H9 (cell line): ENCODE measurements at regions not wholly inside any gene's neighbourhood (a gene's known extent, or its start where the extent isn't known, plus 50 kb on each side); places are given as distances from the start of the nearest gene placed in this dataset.

Experiments used
- DNase-seq: peaks from one replicate; pipeline ENCODE4 v3.0.0-alpha.2; 2017
- H2AFZ ChIP-seq: one replicate; pipeline ENCODE4 v1.6.1; 2013; ENCODE audit warnings: mild to moderate bottlenecking, low read length, control low read depth, moderate library complexity
- H2AK5ac ChIP-seq: 2 replicates; pipeline ENCODE4 v1.6.1; 2013; ENCODE audit warnings: low read length, control low read depth, mixed read lengths; ENCODE audit not compliant: insufficient read length
- H2BK120ac ChIP-seq: one replicate; pipeline ENCODE4 v1.6.1; 2013; ENCODE audit warnings: low read depth, mild to moderate bottlenecking, low read length, control low read depth, inconsistent platforms; ENCODE audit not compliant: poor library complexity, severe bottlenecking
- H2BK12ac ChIP-seq: 2 replicates; pipeline ENCODE4 v1.6.1; 2013; ENCODE audit warnings: low read length, control low read depth, mixed read lengths, low read depth; ENCODE audit not compliant: insufficient read length
- H2BK15ac ChIP-seq: 2 replicates; pipeline ENCODE4 v1.6.1; 2013; ENCODE audit warnings: low read depth, low read length, control low read depth
- H2BK20ac ChIP-seq: one replicate; pipeline ENCODE4 v1.6.1; 2013; ENCODE audit warnings: low read depth, mild to moderate bottlenecking, low read length, control low read depth, inconsistent platforms; ENCODE audit not compliant: poor library complexity, severe bottlenecking
- H2BK5ac ChIP-seq: 2 replicates; pipeline ENCODE4 v1.6.1; 2013; ENCODE audit warnings: low read length, control low read depth, mixed read lengths; ENCODE audit not compliant: insufficient read length
- H3K14ac ChIP-seq: 2 replicates; pipeline ENCODE4 v1.6.1; 2013; ENCODE audit warnings: low read length, control low read depth; ENCODE audit not compliant: insufficient read depth
- H3K18ac ChIP-seq: 2 replicates; pipeline ENCODE4 v1.6.1; 2013; ENCODE audit warnings: low read depth, mild to moderate bottlenecking, mixed read lengths, low read length, control low read depth; ENCODE audit not compliant: insufficient read length
- H3K23ac ChIP-seq: 2 replicates; pipeline ENCODE4 v1.6.1; 2013; ENCODE audit warnings: low read length, control low read depth, mixed read lengths, low read depth; ENCODE audit not compliant: insufficient read length
- H3K23me2 ChIP-seq: 2 replicates; pipeline ENCODE4 v1.6.1; 2013; ENCODE audit warnings: low read depth, mild to moderate bottlenecking, mixed read lengths, low read length, control low read depth; ENCODE audit not compliant: insufficient read length, poor library complexity, severe bottlenecking
- H3K27ac ChIP-seq: 2 replicates; pipeline ENCODE4 v1.5.1; 2013; ENCODE audit warnings: low read length, control low read depth, mixed read lengths, low read depth; ENCODE audit not compliant: insufficient read length
- H3K27me3 ChIP-seq: 2 replicates; pipeline ENCODE4 v1.6.1; 2013; ENCODE audit warnings: low read length, control low read depth, inconsistent platforms; ENCODE audit not compliant: insufficient read depth
- H3K4ac ChIP-seq: 2 replicates; pipeline ENCODE4 v1.6.1; 2013; ENCODE audit warnings: low read depth, mild to moderate bottlenecking, control low read depth, inconsistent platforms, low read length, moderate library complexity
- H3K4me1 ChIP-seq: 2 replicates; pipeline ENCODE4 v1.6.1; 2013; ENCODE audit warnings: low read length, control low read depth, inconsistent platforms; ENCODE audit not compliant: insufficient read depth
- H3K4me2 ChIP-seq: 2 replicates; pipeline ENCODE4 v1.6.1; 2013; ENCODE audit warnings: low read length, control low read depth, mixed read lengths; ENCODE audit not compliant: insufficient read length, insufficient read depth
- H3K56ac ChIP-seq: 2 replicates; pipeline ENCODE4 v1.6.1; 2013; ENCODE audit warnings: low read depth, mild to moderate bottlenecking, mixed read lengths, low read length, control low read depth; ENCODE audit not compliant: insufficient read length
- H3K79me1 ChIP-seq: 2 replicates; pipeline ENCODE4 v1.6.1; 2013; ENCODE audit warnings: low read depth, mild to moderate bottlenecking, moderate library complexity, low read length, control low read depth, inconsistent platforms; ENCODE audit not compliant: insufficient read depth, poor library complexity, severe bottlenecking
- H3K79me2 ChIP-seq: 2 replicates; pipeline ENCODE4 v1.6.1; 2013; ENCODE audit warnings: low read length, control low read depth, inconsistent platforms; ENCODE audit not compliant: insufficient read depth
- H3K9ac ChIP-seq: 2 replicates; pipeline ENCODE4 v1.6.1; 2013; ENCODE audit warnings: low read length, control low read depth, mixed read lengths; ENCODE audit not compliant: insufficient read length; ENCODE audit errors: extremely low read depth
- H3K9me3 ChIP-seq: one replicate; pipeline ENCODE4 v1.6.1; 2013; ENCODE audit warnings: low read depth, low read length, inconsistent platforms; ENCODE audit not compliant: control insufficient read depth
- H3T11ph ChIP-seq: one replicate; pipeline ENCODE4 v1.6.1; 2013; ENCODE audit warnings: mild to moderate bottlenecking, low read length, control low read depth, inconsistent platforms
- H4K20me1 ChIP-seq: one replicate; pipeline ENCODE4 v1.6.1; 2013; ENCODE audit not compliant: control insufficient read depth, insufficient read length, insufficient read depth
- H4K5ac ChIP-seq: 2 replicates; pipeline ENCODE4 v1.6.1; 2013; ENCODE audit warnings: low read depth, mild to moderate bottlenecking, mixed read lengths, low read length, control low read depth; ENCODE audit not compliant: insufficient read length
- H4K8ac ChIP-seq: replicated peaks from 2 replicates; pipeline ENCODE4 v1.6.1; 2013; ENCODE audit warnings: low read length, control low read depth, mixed read lengths, low read depth; ENCODE audit not compliant: insufficient read length
- H4K91ac ChIP-seq: 2 replicates; pipeline ENCODE4 v1.6.1; 2013; ENCODE audit warnings: low read depth, mild to moderate bottlenecking, moderate library complexity, mixed read lengths, low read length, control low read depth; ENCODE audit not compliant: insufficient read length
- H3K27ac Mint-ChIP-seq, 3 experiments: 2 replicates in 2 of 3; 3 replicates in 1 of 3; pipeline ENCODE4 v1.8.0; 2020 to 2021; ENCODE audit warnings: mixed read lengths in 3 of 3, mild to moderate bottlenecking in 1 of 3, moderate library complexity in 1 of 3
- H3K27me3 Mint-ChIP-seq: 2 replicates; pipeline ENCODE4 v1.8.0; 2021; ENCODE audit warnings: low read depth, mild to moderate bottlenecking, moderate library complexity, mixed read lengths
- H3K36me3 Mint-ChIP-seq, 3 experiments: 2 replicates in 2 of 3; 3 replicates in 1 of 3; pipeline ENCODE4 v1.8.0; 2020 to 2021; ENCODE audit warnings: low read depth in 3 of 3, mixed read lengths in 3 of 3; ENCODE audit not compliant: insufficient read depth in 1 of 3
- H3K4me1 Mint-ChIP-seq, 2 experiments: 2 replicates each; pipeline ENCODE4 v1.8.0; 2020; ENCODE audit warnings: mixed read lengths in 2 of 2
- H3K4me3 Mint-ChIP-seq, 2 experiments: 2 replicates in 1 of 2; 3 replicates in 1 of 2; pipeline ENCODE4 v1.8.0; 2020 to 2021; ENCODE audit warnings: mild to moderate bottlenecking in 2 of 2, mixed read lengths in 2 of 2, moderate library complexity in 1 of 2
- H3K9me3 Mint-ChIP-seq, 2 experiments: 2 replicates in 1 of 2; 3 replicates in 1 of 2; pipeline ENCODE4 v1.8.0; 2020; ENCODE audit warnings: mild to moderate bottlenecking in 2 of 2, mixed read lengths in 2 of 2, moderate library complexity in 1 of 2
- WGBS: extraction: QIAGEN DNeasy Blood & Tissue Kit; methylation state at CpG from one replicate; pipeline ENCODE4 v1.1.7; 2013; ENCODE audit warnings: missing lambda C conversion rate, low lambda C conversion rate, mixed read lengths; ENCODE audit not compliant: insufficient read length; ENCODE audit errors: extremely low coverage; 5-methylcytosine and 5-hydroxymethylcytosine counted together
- TF ChIP-seq, protein P1 (sequence below): fragments of 200-600 bp; sonication (generic); conservative IDR thresholded peaks from 3 replicates; pipeline ENCODE4 v1.8.0; 2021; ENCODE audit warnings: antibody characterized with exemption, mild to moderate bottlenecking

DNA sequence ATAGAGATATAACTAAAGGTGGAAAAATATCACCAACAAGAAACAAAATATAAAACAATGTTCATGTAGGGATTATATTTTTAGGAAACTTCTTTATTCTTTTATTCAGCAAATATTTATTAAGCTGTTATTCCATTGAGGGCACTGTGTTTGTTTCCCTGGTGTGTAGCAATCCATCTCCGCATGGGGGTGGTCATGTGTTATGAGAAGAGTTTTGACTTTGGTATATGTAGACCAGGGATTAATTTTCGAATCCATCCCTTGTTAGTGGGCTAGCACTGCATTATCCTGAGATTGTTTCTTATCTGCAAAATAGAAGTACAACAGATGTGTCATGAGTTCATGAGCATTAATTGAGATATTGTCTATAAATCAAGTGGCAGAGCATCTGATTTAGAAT lies 190.2 kb upstream of the LRRC7 start:
- TF ChIP-seq, protein P1, sequence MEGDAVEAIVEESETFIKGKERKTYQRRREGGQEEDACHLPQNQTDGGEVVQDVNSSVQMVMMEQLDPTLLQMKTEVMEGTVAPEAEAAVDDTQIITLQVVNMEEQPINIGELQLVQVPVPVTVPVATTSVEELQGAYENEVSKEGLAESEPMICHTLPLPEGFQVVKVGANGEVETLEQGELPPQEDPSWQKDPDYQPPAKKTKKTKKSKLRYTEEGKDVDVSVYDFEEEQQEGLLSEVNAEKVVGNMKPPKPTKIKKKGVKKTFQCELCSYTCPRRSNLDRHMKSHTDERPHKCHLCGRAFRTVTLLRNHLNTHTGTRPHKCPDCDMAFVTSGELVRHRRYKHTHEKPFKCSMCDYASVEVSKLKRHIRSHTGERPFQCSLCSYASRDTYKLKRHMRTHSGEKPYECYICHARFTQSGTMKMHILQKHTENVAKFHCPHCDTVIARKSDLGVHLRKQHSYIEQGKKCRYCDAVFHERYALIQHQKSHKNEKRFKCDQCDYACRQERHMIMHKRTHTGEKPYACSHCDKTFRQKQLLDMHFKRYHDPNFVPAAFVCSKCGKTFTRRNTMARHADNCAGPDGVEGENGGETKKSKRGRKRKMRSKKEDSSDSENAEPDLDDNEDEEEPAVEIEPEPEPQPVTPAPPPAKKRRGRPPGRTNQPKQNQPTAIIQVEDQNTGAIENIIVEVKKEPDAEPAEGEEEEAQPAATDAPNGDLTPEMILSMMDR = no peak
- Mint-ChIP-seq H3K36me3 (no peaks in the 10 kb centered on the region; a peak in 1 of 7 replicates), H3K4me1 (no peaks in the 10 kb centered on the region), H3K4me3 (no peak overlapping the region), H3K9me3 (no peaks in the 10 kb centered on the region; a peak in 1 of 5 replicates), H3K27ac (no peak overlapping the region), H3K27me3 (no peaks in the 10 kb centered on the region)
- no peaks in the 10 kb centered on the region for H3K79me2 ChIP-seq
- no peak overlapping the region for H2BK12ac ChIP-seq
- H3K4ac ChIP-seq = no peak overlapping the region
- no peak overlapping the region for H3K27ac ChIP-seq
- H4K8ac ChIP-seq = no peak overlapping the region
- no peak overlapping the region for H3K56ac ChIP-seq
- no peaks in the 10 kb centered on the region for H3K9me3 ChIP-seq
- no CpG with 5 or more reads among the region's 2 CpGs for whole genome bisulfite sequencing
- H4K5ac ChIP-seq = no peak overlapping the region
- no peaks in the 10 kb centered on the region for H3K27me3 ChIP-seq
- no peak overlapping the region for H2BK120ac ChIP-seq
- no peak overlapping the region for H4K91ac ChIP-seq
- no peak overlapping the region for H2AK5ac ChIP-seq
- no peaks in the 10 kb centered on the region for H3K79me1 ChIP-seq
- no peak overlapping the region for H3T11ph ChIP-seq
- H3K14ac ChIP-seq = no peak overlapping the region
- H2BK20ac ChIP-seq = no peak overlapping the region
- no peaks in the 10 kb centered on the region for H3K23me2 ChIP-seq
- no peaks in the 10 kb centered on the region for H3K4me1 ChIP-seq
- H2AFZ ChIP-seq = no peak overlapping the region
- H3K4me2 ChIP-seq = no peak overlapping the region
- H4K20me1 ChIP-seq = no peaks in the 10 kb centered on the region
- no peak for DNase-seq
- H2BK15ac ChIP-seq = no peak overlapping the region
- no peak overlapping the region for H3K23ac ChIP-seq
- no peak overlapping the region for H3K18ac ChIP-seq
- no peak overlapping the region for H3K9ac ChIP-seq
- no peak overlapping the region for H2BK5ac ChIP-seq
